Caco-2 (cell line): ENCODE measurements at regions not wholly inside any gene's neighbourhood (a gene's known extent, or its start where the extent isn't known, plus 50 kb on each side); places are given as distances from the start of the nearest gene placed in this dataset.

Experiments
- BruUV-seq: library from RNA; stranded (reverse); fragments of 400-500 nt; replicated peaks from 2 replicates; lab custom pipeline; 2021; lab: Mats Ljungman, UMichigan
- CTCF ChIA-PET: fragments of 300-600 bp; sonication (Branson Sonifier 250); formaldehyde crosslinking; loops from one replicate; lab custom pipeline; 2022; ENCODE audit warnings: antibody characterized with exemption; lab: Charles Lee
- POLR2A ChIA-PET: fragments of 300-600 bp; sonication (Branson Sonifier 250); formaldehyde crosslinking; loops from one replicate; lab custom pipeline; 2022; ENCODE audit warnings: antibody characterized with exemption; lab: Charles Lee
- DNase-seq, 2 experiments: peaks; one replicate each; pipeline versions ENCODE4 v3.0.0 to v3.0.0-alpha.2; 2020 to 2022
- H3K27me3 ChIP-seq: replicated peaks from 2 replicates; pipeline ENCODE4 v1.6.0; 2011; ENCODE audit warnings: low read length; ENCODE audit not compliant: control insufficient read depth, insufficient read depth
- H3K36me3 ChIP-seq: 2 replicates; pipeline ENCODE4 v1.5.1; 2011; ENCODE audit warnings: low read length; ENCODE audit not compliant: control insufficient read depth, insufficient read depth
- H3K4me1 ChIP-seq: fragments of 250-450 bp; sonication (Bioruptor Pico); 2 replicates; pipeline ENCODE4 v1.5.1; 2020; ENCODE audit warnings: mild to moderate bottlenecking
- H3K4me3 ChIP-seq: 2 replicates; pipeline ENCODE4 v1.5.1; 2011; ENCODE audit warnings: low read depth, mild to moderate bottlenecking, control low read depth, low read length
- H3K9me3 ChIP-seq: fragments of 250-450 bp; sonication (Bioruptor Pico); 2 replicates; pipeline ENCODE4 v1.5.1; 2020; ENCODE audit warnings: mild to moderate bottlenecking, moderate library complexity
- H3K27ac Mint-ChIP-seq: one replicate; pipeline ENCODE4 v1.8.0; 2022; ENCODE audit warnings: mixed read lengths; ENCODE audit not compliant: unreplicated experiment
- H3K27me3 Mint-ChIP-seq: one replicate; pipeline ENCODE4 v1.8.0; 2022; ENCODE audit warnings: mixed read lengths; ENCODE audit not compliant: insufficient read depth, unreplicated experiment
- H3K36me3 Mint-ChIP-seq: one replicate; pipeline ENCODE4 v1.8.0; 2022; ENCODE audit warnings: mild to moderate bottlenecking, mixed read lengths; ENCODE audit not compliant: insufficient read depth, unreplicated experiment
- H3K4me1 Mint-ChIP-seq: one replicate; pipeline ENCODE4 v1.8.0; 2022; ENCODE audit warnings: low read depth, mixed read lengths; ENCODE audit not compliant: unreplicated experiment
- H3K4me3 Mint-ChIP-seq: one replicate; pipeline ENCODE4 v1.8.0; 2022; ENCODE audit warnings: mild to moderate bottlenecking, moderate library complexity, mixed read lengths; ENCODE audit not compliant: unreplicated experiment
- H3K9me3 Mint-ChIP-seq: one replicate; pipeline ENCODE4 v1.8.0; 2022; ENCODE audit warnings: mixed read lengths; ENCODE audit not compliant: unreplicated experiment
- CTCF ChIP-seq, 2 experiments: fragments of 200-600 bp in 1 of 2; IDR thresholded peaks; 1 replicate in 1 of 2; 2 replicates in 1 of 2; pipeline versions ENCODE4 v1.5.1 to v1.8.0; 2011 to 2022; ENCODE audit warnings: antibody characterized with exemption in 1 of 2, control low read depth in 1 of 2, inconsistent platforms in 1 of 2, low read depth in 1 of 2, low read length in 1 of 2, mild to moderate bottlenecking in 1 of 2, moderate library complexity in 1 of 2; ENCODE audit not compliant: insufficient read depth in 1 of 2, severe bottlenecking in 1 of 2, unreplicated experiment in 1 of 2
- intact Hi-C: fragments of 100-400 bp; cut with micrococcal nuclease; formaldehyde crosslinking; loops from one replicate; pipeline ENCODE4 v1.10.0; 2022; ENCODE audit not compliant: unreplicated experiment

GRCh38 chr12:14057895-14058294 lies 76.5 kb upstream of the GRIN2B start:
- peaks cover 11% of the 10 kb centered on the region for H3K4me1 Mint-ChIP-seq
- DNase-seq: no peak
- ChIA-PET POLR2A (no interaction called here), CTCF (no interaction called here)
- H3K27me3 Mint-ChIP-seq: peaks cover 3% of the 10 kb centered on the region
- no peaks in the 10 kb centered on the region for H3K9me3 ChIP-seq
- H3K9me3 Mint-ChIP-seq: no peaks in the 10 kb centered on the region
- intact Hi-C loops: loop anchor here (2.0 kb wide), 1 partner anchor 109 kb away; no protein-coding TSS in a partner anchor
- no peaks in the 10 kb centered on the region for H3K36me3 ChIP-seq
- H3K27me3 ChIP-seq: no peaks in the 10 kb centered on the region
- H3K4me3 Mint-ChIP-seq: no peak overlapping the region
- BruUV-seq: no TSS peak
- no peak overlapping the region for H3K27ac Mint-ChIP-seq
- H3K4me3 ChIP-seq: no peak overlapping the region
- no peaks in the 10 kb centered on the region for H3K36me3 Mint-ChIP-seq
- H3K4me1 ChIP-seq: no peaks in the 10 kb centered on the region
- TF ChIP-seq CTCF (IDR thresholded peaks at IDR 0.05; ENCODE audit: insufficient read depth in 1 of 2, low read depth in 1 of 2, low read length in 1 of 2, severe bottlenecking in 1 of 2, unreplicated experiment in 1 of 2): no peak

- no peak for DNase-seq
- Histone ChIP-seq H3K4me3 (no peak overlapping the region), H3K27me3 (no peaks in the 10 kb centered on the region), H3K36me3 (no peaks in the 10 kb centered on the region), H3K9me3 (no peaks in the 10 kb centered on the region), H3K4me1 (no peaks in the 10 kb centered on the region)
- no peak for TF ChIP-seq CTCF (IDR thresholded peaks at IDR 0.05; ENCODE audit: insufficient read depth in 1 of 2, low read depth in 1 of 2, low read length in 1 of 2, severe bottlenecking in 1 of 2, unreplicated experiment in 1 of 2)
- Mint-ChIP-seq H3K27ac (no peak overlapping the region), H3K4me3 (no peak overlapping the region), H3K27me3 (peaks cover 3% of the 10 kb centered on the region), H3K4me1 (peaks cover 11% of the 10 kb centered on the region), H3K36me3 (no peaks in the 10 kb centered on the region), H3K9me3 (peaks cover 2% of the 10 kb centered on the region)
- CTCF ChIA-PET: interaction anchor here (0.7 kb wide), 1 partner anchor 16 kb away, joined by 9 read pairs; no protein-coding TSS in a partner anchor
- BruUV-seq: no TSS peak
- POLR2A ChIA-PET: no interaction called here
- intact Hi-C loops: loop anchor here (2.0 kb wide), 1 partner anchor 108 kb away; no protein-coding TSS in a partner anchor
These were observed 77.3 kb upstream of the GRIN2B start for GRCh38 chr12:14058717-14059116.

- DNase-seq: no peak
- H3K36me3 ChIP-seq: no peaks in the 10 kb centered on the region
- no peak overlapping the region for H3K4me3 ChIP-seq
- peaks cover 9% of the 10 kb centered on the region for H3K9me3 Mint-ChIP-seq
- no peak overlapping the region for H3K27ac Mint-ChIP-seq
- H3K4me3 Mint-ChIP-seq: no peak overlapping the region
- no peaks in the 10 kb centered on the region for H3K9me3 ChIP-seq
- peaks cover 3% of the 10 kb centered on the region for H3K27me3 Mint-ChIP-seq
- ChIA-PET POLR2A (no interaction called here), CTCF (no interaction called here)
- no peaks in the 10 kb centered on the region for H3K4me1 ChIP-seq
- intact Hi-C loops: loop anchor here (2.0 kb wide), 1 partner anchor 107 kb away; no protein-coding TSS in a partner anchor
- no peak for TF ChIP-seq CTCF (IDR thresholded peaks at IDR 0.05; ENCODE audit: insufficient read depth in 1 of 2, low read depth in 1 of 2, low read length in 1 of 2, severe bottlenecking in 1 of 2, unreplicated experiment in 1 of 2)
- H3K27me3 ChIP-seq: no peaks in the 10 kb centered on the region
- no peaks in the 10 kb centered on the region for H3K36me3 Mint-ChIP-seq
- H3K4me1 Mint-ChIP-seq: peaks cover 11% of the 10 kb centered on the region
- BruUV-seq: no TSS peak
These were observed 78.1 kb upstream of the GRIN2B start for GRCh38 chr12:14059548-14059947.
